Smooth muscle cell (in vitro differentiated cells): ENCODE measurements at regions not wholly inside any gene's neighbourhood (a gene's known extent, or its start where the extent isn't known, plus 50 kb on each side); places are given as distances from the start of the nearest gene placed in this dataset.

Experiments
- DNase-seq: peaks from one replicate; lab custom pipeline; 2025; ENCODE audit not compliant: unreplicated experiment; lab: John Stamatoyannopoulos, UW
- H2AFZ ChIP-seq: fragments of 200-600 bp; sonication (generic); 2 replicates; pipeline ENCODE4 v1.6.0; 2016; ENCODE audit warnings: antibody characterized with exemption, low read depth, mild to moderate bottlenecking
- H3F3A ChIP-seq: fragments of 200-600 bp; sonication (generic); 2 replicates; pipeline ENCODE4 v1.6.0; 2017; ENCODE audit warnings: antibody characterized with exemption, low read depth
- H3K27ac ChIP-seq: fragments of 200-600 bp; sonication (generic); 2 replicates; pipeline ENCODE4 v1.5.1; 2016; ENCODE audit warnings: low read depth, mild to moderate bottlenecking
- H3K27me3 ChIP-seq: fragments of 200-600 bp; sonication (generic); 2 replicates; pipeline ENCODE4 v1.6.1; 2016; ENCODE audit warnings: low read depth, mild to moderate bottlenecking
- H3K36me3 ChIP-seq: fragments of 200-600 bp; sonication (generic); 2 replicates; pipeline ENCODE4 v1.5.1; 2016; ENCODE audit warnings: low read depth
- H3K4me1 ChIP-seq: fragments of 200-600 bp; sonication (generic); 2 replicates; pipeline ENCODE4 v1.5.1; 2016; ENCODE audit warnings: low read depth
- H3K4me2 ChIP-seq: fragments of 200-600 bp; sonication (generic); 2 replicates; pipeline ENCODE4 v1.6.0; 2016; ENCODE audit warnings: mild to moderate bottlenecking
- H3K4me3 ChIP-seq: fragments of 200-600 bp; sonication (generic); 2 replicates; pipeline ENCODE4 v1.5.1; 2016; ENCODE audit warnings: mild to moderate bottlenecking
- H3K79me2 ChIP-seq: fragments of 200-600 bp; sonication (generic); 2 replicates; pipeline ENCODE4 v1.6.0; 2016; ENCODE audit warnings: low read depth, mild to moderate bottlenecking
- H3K9ac ChIP-seq: fragments of 200-600 bp; sonication (generic); 2 replicates; pipeline ENCODE4 v1.6.0; 2016; ENCODE audit warnings: low read depth
- H3K9me3 ChIP-seq: fragments of 200-600 bp; sonication (generic); replicated peaks from 2 replicates; pipeline ENCODE4 v1.5.1; 2016; ENCODE audit warnings: low read depth
- H4K20me1 ChIP-seq: fragments of 200-600 bp; sonication (generic); 2 replicates; pipeline ENCODE4 v1.6.0; 2016; ENCODE audit warnings: low read depth
- WGBS: methylation state at CpG from one replicate; pipeline ENCODE4 v1.1.7; 2016; ENCODE audit warnings: low lambda C conversion rate; 5-methylcytosine and 5-hydroxymethylcytosine counted together
- TF ChIP-seq, protein P1 (sequence below): fragments of 200-600 bp; sonication (generic); IDR thresholded peaks from 2 replicates; pipeline ENCODE4 v1.5.1; 2017; ENCODE audit warnings: borderline replicate concordance, mild to moderate bottlenecking, antibody characterized with exemption; ENCODE audit not compliant: insufficient read depth, poor library complexity, severe bottlenecking

GRCh38 chr4:90039122-90039521 lies 88.1 kb upstream of the CCSER1 start:
- 90% methylated on average over 7 of the region's 7 CpGs for WGBS
- H3K9me3 ChIP-seq = no peaks in the 10 kb centered on the region
- H3F3A ChIP-seq = no peaks in the 10 kb centered on the region
- H3K36me3 ChIP-seq = no peaks in the 10 kb centered on the region
- DNase-seq = no peak
- no peaks in the 10 kb centered on the region for H3K79me2 ChIP-seq
- H3K9ac ChIP-seq = no peak overlapping the region
- TF ChIP-seq, protein P1, sequence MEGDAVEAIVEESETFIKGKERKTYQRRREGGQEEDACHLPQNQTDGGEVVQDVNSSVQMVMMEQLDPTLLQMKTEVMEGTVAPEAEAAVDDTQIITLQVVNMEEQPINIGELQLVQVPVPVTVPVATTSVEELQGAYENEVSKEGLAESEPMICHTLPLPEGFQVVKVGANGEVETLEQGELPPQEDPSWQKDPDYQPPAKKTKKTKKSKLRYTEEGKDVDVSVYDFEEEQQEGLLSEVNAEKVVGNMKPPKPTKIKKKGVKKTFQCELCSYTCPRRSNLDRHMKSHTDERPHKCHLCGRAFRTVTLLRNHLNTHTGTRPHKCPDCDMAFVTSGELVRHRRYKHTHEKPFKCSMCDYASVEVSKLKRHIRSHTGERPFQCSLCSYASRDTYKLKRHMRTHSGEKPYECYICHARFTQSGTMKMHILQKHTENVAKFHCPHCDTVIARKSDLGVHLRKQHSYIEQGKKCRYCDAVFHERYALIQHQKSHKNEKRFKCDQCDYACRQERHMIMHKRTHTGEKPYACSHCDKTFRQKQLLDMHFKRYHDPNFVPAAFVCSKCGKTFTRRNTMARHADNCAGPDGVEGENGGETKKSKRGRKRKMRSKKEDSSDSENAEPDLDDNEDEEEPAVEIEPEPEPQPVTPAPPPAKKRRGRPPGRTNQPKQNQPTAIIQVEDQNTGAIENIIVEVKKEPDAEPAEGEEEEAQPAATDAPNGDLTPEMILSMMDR = no peak
- H3K4me3 ChIP-seq = no peak overlapping the region
- no peak overlapping the region for H2AFZ ChIP-seq
- no peaks in the 10 kb centered on the region for H3K27me3 ChIP-seq
- no peaks in the 10 kb centered on the region for H3K4me1 ChIP-seq
- H4K20me1 ChIP-seq = no peaks in the 10 kb centered on the region
- H3K4me2 ChIP-seq = no peak overlapping the region
- H3K27ac ChIP-seq = no peak overlapping the region

GRCh38 chr4:90051999-90052398 lies 75.2 kb upstream of the CCSER1 start:
- H4K20me1 ChIP-seq = no peaks in the 10 kb centered on the region
- 90% methylated on average over 3 of the region's 3 CpGs for WGBS
- TF ChIP-seq, protein P1 = no peak

DNA sequence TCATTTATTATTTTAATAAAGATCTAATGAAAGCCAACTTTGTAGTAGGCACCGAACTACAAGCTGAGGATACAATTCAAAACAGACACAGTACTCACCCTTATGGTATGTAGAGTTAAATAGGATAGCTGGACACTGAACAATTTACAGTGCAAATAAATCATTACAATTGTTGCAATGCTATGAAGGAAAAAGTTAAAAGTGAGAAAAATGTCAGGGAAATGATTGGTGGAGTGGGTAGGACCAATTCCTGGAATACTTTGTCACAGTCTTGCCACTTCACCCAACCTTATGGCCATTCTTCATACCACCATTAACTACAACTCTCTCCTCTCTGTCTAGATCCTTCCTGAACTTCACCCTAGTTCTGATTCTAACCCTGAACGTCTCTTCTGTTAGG lies 70.1 kb upstream of the CCSER1 start:
- Histone ChIP-seq H3K4me3 (no peak overlapping the region), H3K4me2 (no peak overlapping the region), H3F3A (no peaks in the 10 kb centered on the region), H4K20me1 (no peaks in the 10 kb centered on the region), H3K4me1 (no peaks in the 10 kb centered on the region), H3K27me3 (no peaks in the 10 kb centered on the region), H3K79me2 (no peaks in the 10 kb centered on the region), H3K27ac (no peak overlapping the region), H3K36me3 (no peaks in the 10 kb centered on the region), H3K9me3 (no peaks in the 10 kb centered on the region), H3K9ac (no peak overlapping the region), H2AFZ (no peak overlapping the region)
- WGBS = 76% methylated on average over 2 of the region's 2 CpGs
- TF ChIP-seq, protein P1 = no peak
- no peak for DNase-seq

More at GRCh38 chr4:90051999-90052398, 75.2 kb upstream of the CCSER1 start:
- no peak for DNase-seq
- no peak overlapping the region for H3K9ac ChIP-seq
- H3K4me2 ChIP-seq = no peak overlapping the region
- no peaks in the 10 kb centered on the region for H3K27me3 ChIP-seq
- no peaks in the 10 kb centered on the region for H3K36me3 ChIP-seq
- H2AFZ ChIP-seq = no peak overlapping the region
- no peaks in the 10 kb centered on the region for H3K4me1 ChIP-seq
- no peaks in the 10 kb centered on the region for H3F3A ChIP-seq
- no peak overlapping the region for H3K4me3 ChIP-seq
- H3K27ac ChIP-seq = no peak overlapping the region
- H3K9me3 ChIP-seq = no peaks in the 10 kb centered on the region
- H3K79me2 ChIP-seq = no peaks in the 10 kb centered on the region

GRCh38 chr4:90060039-90060438 lies 67.2 kb upstream of the CCSER1 start:
- TF ChIP-seq, protein P1 = no peak
- DNase-seq = no peak
- H3K4me3 ChIP-seq = no peak overlapping the region
- H3K27ac ChIP-seq = no peak overlapping the region
- no peak overlapping the region for H3K4me2 ChIP-seq
- H3K9me3 ChIP-seq = no peaks in the 10 kb centered on the region
- WGBS = 87% methylated on average over 4 of the region's 4 CpGs
- no peak overlapping the region for H3K9ac ChIP-seq
- no peak overlapping the region for H2AFZ ChIP-seq
- H4K20me1 ChIP-seq = no peaks in the 10 kb centered on the region
- no peaks in the 10 kb centered on the region for H3F3A ChIP-seq
- H3K36me3 ChIP-seq = no peaks in the 10 kb centered on the region
- no peaks in the 10 kb centered on the region for H3K79me2 ChIP-seq
- peaks cover 3% of the 10 kb centered on the region for H3K27me3 ChIP-seq
- H3K4me1 ChIP-seq = no peaks in the 10 kb centered on the region
